Body of pancreas (tissue), 4 donors: ENCODE measurements at regions not wholly inside any gene's neighbourhood (a gene's known extent, or its start where the extent isn't known, plus 50 kb on each side); places are given as distances from the start of the nearest gene placed in this dataset.

Experiments
- POLR2A ChIP-seq, 3 donors: fragments of 450-650 bp; IDR thresholded peaks; one replicate each; pipeline ENCODE4 v1.6.1; 2016; ENCODE audit warnings: antibody characterized with exemption in 3 of 3, mild to moderate bottlenecking in 2 of 3
- TF ChIP-seq, protein P1 (sequence below), 7 experiments: fragments of 450-650 bp in 4 of 7; fragments of 200-600 bp in 3 of 7; sonication (generic) in 3 of 7; IDR thresholded peaks; one replicate each; pipeline ENCODE4 v1.5.1; 2016 to 2019; ENCODE audit warnings: antibody characterized with exemption in 7 of 7

DNA sequence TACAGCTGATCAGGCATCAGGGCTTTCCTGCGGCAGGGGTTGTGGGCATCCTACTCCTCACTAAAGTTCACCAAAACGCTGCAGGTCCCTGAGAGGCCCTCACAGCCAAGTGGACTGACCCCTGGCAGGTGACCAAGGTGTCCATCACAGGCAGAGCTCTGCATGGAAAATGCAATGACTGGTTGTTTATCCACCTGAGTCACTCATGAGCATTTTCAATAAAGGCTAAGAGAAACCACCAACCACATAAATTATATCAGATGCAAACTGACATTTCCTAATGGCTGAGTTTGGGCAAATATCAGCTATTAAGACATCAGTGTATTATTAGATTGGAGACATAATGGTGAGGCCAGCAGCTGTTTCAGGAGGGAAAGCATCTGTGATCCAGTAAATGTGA, 152.7 kb upstream of the SYNDIG1 start:
- TF ChIP-seq, protein P1, sequence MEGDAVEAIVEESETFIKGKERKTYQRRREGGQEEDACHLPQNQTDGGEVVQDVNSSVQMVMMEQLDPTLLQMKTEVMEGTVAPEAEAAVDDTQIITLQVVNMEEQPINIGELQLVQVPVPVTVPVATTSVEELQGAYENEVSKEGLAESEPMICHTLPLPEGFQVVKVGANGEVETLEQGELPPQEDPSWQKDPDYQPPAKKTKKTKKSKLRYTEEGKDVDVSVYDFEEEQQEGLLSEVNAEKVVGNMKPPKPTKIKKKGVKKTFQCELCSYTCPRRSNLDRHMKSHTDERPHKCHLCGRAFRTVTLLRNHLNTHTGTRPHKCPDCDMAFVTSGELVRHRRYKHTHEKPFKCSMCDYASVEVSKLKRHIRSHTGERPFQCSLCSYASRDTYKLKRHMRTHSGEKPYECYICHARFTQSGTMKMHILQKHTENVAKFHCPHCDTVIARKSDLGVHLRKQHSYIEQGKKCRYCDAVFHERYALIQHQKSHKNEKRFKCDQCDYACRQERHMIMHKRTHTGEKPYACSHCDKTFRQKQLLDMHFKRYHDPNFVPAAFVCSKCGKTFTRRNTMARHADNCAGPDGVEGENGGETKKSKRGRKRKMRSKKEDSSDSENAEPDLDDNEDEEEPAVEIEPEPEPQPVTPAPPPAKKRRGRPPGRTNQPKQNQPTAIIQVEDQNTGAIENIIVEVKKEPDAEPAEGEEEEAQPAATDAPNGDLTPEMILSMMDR (IDR thresholded peaks at IDR 0.05) = no peak
- TF ChIP-seq POLR2A (IDR thresholded peaks at IDR 0.05) = no peak
